Epithelial cell of prostate (primary cell): ENCODE measurements at regions not wholly inside any gene's neighbourhood (a gene's known extent, or its start where the extent isn't known, plus 50 kb on each side); places are given as distances from the start of the nearest gene placed in this dataset.

ENCODE experiments used
- DNase-seq: peaks from one replicate; pipeline ENCODE4 v3.0.0-alpha.2; 2011; ENCODE audit warnings: low read depth, low spot score
- H3K27ac ChIP-seq: fragments of 450-650 bp; 2 replicates; pipeline ENCODE4 v1.5.1; 2017; ENCODE audit warnings: mild to moderate bottlenecking

- no peak for DNase-seq
- no peak overlapping the region for H3K27ac ChIP-seq
Measured at GRCh38 chr5:29944327-29944726, 1249.2 kb upstream of the CDH6 start.

DNA sequence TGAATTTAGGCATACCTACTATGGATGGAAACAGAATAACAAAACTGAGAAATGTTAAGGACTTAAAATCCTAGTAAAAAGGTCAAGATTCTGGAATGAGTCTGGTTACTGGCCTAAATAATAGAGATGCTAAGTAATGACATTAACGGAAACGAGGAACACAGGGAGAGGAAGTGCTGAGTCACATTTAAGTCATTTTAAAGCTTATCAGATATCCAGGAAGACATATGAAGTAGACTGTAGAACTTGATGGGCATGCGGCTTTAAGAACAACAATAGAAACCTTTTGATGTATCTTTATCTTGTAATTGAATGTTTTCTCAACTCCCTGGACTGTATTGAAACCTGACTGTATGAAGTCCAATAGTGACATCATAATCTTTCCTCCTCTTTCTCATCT lies 1251.4 kb upstream of the CDH6 start:
- H3K27ac ChIP-seq = no peak overlapping the region
- no peak for DNase-seq

DNA sequence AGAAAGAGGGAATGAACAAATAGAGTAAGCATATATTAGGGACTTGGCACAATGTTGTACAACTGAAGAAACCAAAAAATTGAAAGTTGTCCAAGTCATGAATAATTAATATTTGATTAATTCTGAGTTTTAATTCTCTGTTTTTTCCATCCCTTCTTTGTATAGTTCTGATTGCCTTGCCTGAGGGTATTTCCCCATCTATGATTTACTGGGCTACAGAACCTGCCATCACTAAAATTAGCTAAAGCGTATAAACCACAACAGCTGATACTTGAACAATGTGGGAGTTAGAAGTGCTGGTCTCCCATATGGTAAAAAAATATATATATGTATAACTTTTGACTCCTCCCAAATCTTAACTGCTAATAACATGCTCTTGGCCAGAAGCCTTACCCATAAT lies 1253.5 kb upstream of the CDH6 start:
- H3K27ac ChIP-seq = no peak overlapping the region
- no peak for DNase-seq

- DNase-seq = no peak
Measured at GRCh38 chr5:29935371-29935770, 1258.1 kb upstream of the CDH6 start.

DNA sequence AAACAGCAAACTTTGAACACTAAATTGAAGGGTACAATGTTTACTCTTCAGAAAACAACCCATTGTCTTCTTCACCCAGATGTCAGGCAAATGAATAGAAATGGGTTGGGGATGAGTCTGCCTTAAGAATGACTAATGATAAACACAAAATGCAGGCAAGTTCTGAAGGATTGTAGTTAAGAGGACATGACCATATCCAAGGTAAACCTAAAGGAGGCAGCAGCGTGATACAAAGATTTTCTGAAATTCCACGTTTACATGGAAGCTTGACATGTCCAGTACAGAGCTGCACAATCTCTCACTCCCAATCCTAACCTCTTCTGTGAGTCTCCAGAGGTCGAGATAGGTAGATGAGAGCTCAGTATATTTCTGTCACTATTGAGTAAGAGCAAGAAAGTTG lies 1263.2 kb upstream of the CDH6 start:
- DNase-seq = no peak
- no peak overlapping the region for H3K27ac ChIP-seq

More at GRCh38 chr5:29935371-29935770, 1258.1 kb upstream of the CDH6 start:
- no peak overlapping the region for H3K27ac ChIP-seq

DNA sequence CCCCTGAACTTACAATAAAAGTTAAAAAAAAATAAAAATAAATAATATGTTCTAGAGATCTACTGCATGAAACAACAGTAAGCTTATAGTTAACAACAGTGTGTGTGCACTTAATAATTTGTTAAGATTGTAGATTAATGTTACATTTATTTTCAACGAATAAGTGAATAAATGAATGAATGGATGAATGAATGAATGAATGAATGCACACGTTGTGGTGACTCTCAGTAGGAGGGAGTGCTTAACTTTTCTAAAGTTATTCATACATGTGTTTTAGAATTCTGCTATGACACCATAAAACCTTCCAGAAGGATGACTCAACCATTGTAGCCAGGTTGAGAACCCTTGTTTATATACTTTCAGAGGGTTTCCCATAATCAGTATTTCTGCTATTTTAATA lies 1269.4 kb upstream of the CDH6 start:
- no peak overlapping the region for H3K27ac ChIP-seq

GRCh38 chr5:29905626-29906353 lies 1287.7 kb upstream of the CDH6 start:
- no peak for DNase-seq
- no peak overlapping the region for H3K27ac ChIP-seq

More for the DNA sequence above, 1269.4 kb upstream of the CDH6 start:
- no peak for DNase-seq

- H3K27ac ChIP-seq = no peak overlapping the region
- no peak for DNase-seq
Measured at GRCh38 chr5:29902859-29903258, 1290.6 kb upstream of the CDH6 start.

GRCh38 chr5:29899583-29899982 lies 1293.9 kb upstream of the CDH6 start:
- no peak overlapping the region for H3K27ac ChIP-seq
- no peak for DNase-seq

- DNase-seq = no peak
- H3K27ac ChIP-seq = no peak overlapping the region
Measured at GRCh38 chr5:29897916-29898315, 1295.6 kb upstream of the CDH6 start.

DNA sequence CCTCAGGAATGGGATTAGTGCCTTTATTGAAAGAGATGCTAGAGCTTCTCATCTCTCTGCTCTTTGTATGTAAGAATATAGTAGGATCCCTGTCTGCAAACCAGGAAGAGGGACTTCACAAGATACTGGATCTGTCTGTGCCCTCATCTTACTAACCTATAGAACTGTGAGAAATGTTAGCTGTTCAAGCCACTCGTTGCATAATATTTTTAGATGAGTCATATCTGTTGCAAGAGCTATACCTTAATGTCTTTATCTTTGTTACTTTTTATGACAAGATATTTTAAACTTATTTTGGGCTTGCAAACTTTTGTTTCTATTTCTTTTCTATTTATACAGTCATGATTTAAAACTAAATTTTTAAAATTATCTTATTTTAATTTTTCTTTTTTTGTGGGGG lies 1296.8 kb upstream of the CDH6 start:
- H3K27ac ChIP-seq = no peak overlapping the region
- DNase-seq = no peak

DNA sequence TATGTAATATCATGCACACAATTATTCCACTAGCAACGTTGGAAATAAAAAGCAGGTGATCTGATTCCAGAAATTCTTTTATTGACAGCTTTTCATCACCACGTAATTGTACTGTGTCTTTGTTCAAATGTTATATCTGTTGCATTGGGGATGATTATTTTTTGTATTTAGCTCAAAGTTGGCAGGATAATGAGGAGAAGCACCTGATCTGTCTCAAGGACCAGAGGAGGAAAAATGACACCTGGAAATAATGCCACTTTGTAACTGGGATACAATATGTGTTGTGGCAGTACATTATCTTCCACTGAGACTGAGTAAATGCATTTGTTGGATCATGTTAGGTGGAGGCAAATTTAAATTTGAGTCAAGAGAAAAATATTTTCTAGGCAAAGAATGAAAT lies 1298.8 kb upstream of the CDH6 start:
- DNase-seq = no peak
- H3K27ac ChIP-seq = no peak overlapping the region

- DNase-seq = no peak
- H3K27ac ChIP-seq = no peak overlapping the region
Measured at GRCh38 chr5:29889051-29889450, 1304.4 kb upstream of the CDH6 start.

DNA sequence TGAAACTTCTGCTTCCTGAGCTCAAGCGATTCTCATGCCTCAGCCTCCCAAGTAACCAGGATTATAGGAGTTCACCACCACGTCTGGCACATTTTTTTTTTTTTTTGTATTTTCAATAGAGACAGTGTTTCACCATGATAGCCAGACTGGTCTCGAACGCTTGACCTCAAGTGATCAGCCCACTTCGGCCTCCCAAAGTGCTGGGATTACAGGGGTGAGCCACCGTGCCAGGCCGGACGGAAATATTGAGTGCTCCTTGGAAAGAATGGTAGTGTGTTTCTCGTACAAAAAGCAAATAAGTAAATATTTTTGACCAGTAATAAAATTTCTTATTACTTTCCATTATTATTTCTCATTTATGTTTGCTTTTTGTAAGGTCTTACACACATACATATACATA lies 1307.9 kb upstream of the CDH6 start:
- no peak overlapping the region for H3K27ac ChIP-seq

DNA sequence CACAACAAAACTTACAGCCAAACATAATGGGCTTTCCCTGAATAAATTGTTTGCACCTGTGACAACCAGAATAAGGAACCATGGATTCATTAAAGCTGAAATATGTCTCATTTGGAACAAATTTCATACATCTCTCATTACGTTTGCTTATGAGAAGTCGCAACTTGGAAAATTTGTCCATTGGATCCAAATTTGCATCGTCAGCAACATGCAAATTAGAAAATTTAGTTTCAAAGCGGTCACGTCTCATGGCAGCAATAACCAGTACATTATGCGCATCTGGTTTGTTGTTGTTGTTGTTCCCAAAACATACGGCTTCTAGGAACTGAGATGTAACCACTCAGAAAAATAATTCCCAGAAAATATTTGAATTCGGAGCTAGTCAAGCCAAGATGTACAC lies 1311.5 kb upstream of the CDH6 start:
- no peak for DNase-seq
- H3K27ac ChIP-seq = no peak overlapping the region

More for the DNA sequence above, 1307.9 kb upstream of the CDH6 start:
- DNase-seq = no peak

GRCh38 chr5:29879401-29879800 lies 1314.1 kb upstream of the CDH6 start:
- no peak for DNase-seq

GRCh38 chr5:29878599-29878998 lies 1314.9 kb upstream of the CDH6 start:
- no peak for DNase-seq

More at GRCh38 chr5:29879401-29879800, 1314.1 kb upstream of the CDH6 start:
- H3K27ac ChIP-seq = no peak overlapping the region

DNA sequence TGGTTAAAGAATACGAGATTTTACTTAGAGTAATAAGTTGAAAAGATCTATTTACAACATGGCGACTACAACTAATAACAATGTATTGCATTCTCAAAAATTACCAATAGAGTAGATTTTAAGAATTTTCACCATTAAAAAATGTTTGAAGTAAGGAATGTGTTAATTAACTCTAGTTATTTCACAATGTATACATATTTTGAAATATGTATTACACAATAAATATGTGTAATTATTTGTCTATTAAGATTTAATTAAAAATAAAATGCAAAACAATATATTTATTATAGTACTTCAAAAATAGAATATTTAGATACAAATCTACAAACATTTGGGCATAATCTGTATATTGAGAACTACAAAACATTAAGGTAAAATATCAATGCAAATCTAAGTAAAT lies 1326.3 kb upstream of the CDH6 start:
- no peak for DNase-seq
- no peak overlapping the region for H3K27ac ChIP-seq

More at GRCh38 chr5:29878599-29878998, 1314.9 kb upstream of the CDH6 start:
- H3K27ac ChIP-seq = no peak overlapping the region

GRCh38 chr5:29853711-29854220 lies 1339.7 kb upstream of the CDH6 start:
- no peak overlapping the region for H3K27ac ChIP-seq
- no peak for DNase-seq

DNA sequence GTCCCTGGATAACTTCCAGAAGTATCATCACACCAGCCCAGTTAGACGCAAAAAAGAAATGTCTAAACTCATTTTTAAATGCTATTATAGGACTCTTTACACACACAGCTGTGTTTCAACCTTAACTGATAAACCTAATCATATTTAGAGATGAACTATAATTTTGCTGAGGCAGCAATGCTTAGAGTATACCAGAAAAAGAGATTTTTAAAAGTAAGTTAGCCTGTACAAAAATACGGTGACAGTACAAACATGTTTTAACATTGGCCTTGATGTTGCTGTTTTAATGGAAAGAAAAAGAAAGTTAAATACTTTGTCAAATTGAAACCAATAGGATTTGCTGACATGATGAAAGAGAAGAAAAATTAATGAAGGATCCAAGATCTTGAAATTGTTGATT lies 1341.2 kb upstream of the CDH6 start:
- no peak for DNase-seq

DNA sequence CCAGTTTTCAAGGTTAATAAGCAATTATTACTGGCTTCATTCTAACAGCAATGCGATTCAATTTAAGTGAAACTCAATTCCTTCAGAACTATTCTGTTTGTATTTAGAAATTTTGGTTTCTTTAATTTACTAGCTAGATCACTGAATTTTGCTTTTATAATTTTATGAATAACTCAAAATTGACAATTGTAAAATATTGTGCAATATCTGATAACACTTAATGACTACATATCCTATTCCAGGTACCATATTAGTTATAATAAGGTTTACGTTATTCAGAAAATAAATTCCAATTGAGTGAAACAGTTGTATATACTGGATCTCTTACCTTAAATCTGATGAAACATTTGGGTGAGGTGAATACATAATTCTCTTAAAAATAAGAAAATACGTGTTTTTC lies 1348.3 kb upstream of the CDH6 start:
- no peak for DNase-seq
- H3K27ac ChIP-seq = no peak overlapping the region

More for the DNA sequence above, 1341.2 kb upstream of the CDH6 start:
- H3K27ac ChIP-seq = no peak overlapping the region

DNA sequence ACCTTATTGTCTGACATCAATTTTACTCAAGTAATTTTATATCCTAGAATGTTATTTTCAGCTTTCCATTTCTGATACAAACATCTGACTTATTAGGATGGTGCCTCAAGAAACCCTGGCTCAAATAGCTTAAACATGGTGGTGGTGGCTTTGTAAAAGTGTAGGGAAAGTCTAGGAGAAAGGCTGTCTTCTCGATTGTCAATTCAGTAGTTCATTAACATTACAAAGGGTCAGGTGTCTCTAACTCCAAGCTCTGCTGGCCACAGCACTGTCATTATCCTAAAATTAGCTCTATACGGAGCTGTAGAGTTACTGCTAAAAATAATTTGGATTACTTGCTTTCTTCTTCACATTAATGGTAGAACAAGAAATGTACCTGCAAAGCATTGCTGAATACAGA lies 1360.1 kb upstream of the CDH6 start:
- DNase-seq = no peak
- H3K27ac ChIP-seq = no peak overlapping the region
